Gastroesophageal sphincter (tissue), 4 donors: ENCODE measurements at regions not wholly inside any gene's neighbourhood (a gene's known extent, or its start where the extent isn't known, plus 50 kb on each side); places are given as distances from the start of the nearest gene placed in this dataset.

Source experiments
- ATAC-seq: fragments of 150-250 bp; one replicate; pipeline ENCODE4 v1.9.1; 2016; ENCODE audit warnings: mild to moderate bottlenecking, moderate library complexity
- H3K27ac ChIP-seq, 4 donors: fragments of 200-600 bp; sonication (generic) in 3 of 4; 1 replicate in 3 of 4; 2 replicates in 1 of 4; pipeline ENCODE4 v1.5.1; 2016 to 2019
- H3K27me3 ChIP-seq: fragments of 200-600 bp; sonication (generic); one replicate; pipeline ENCODE4 v1.5.1; 2019
- H3K36me3 ChIP-seq, 2 donors: fragments of 200-600 bp; sonication (generic); one replicate each; pipeline ENCODE4 v1.5.1; 2019; ENCODE audit warnings: control low read depth in 1 of 2
- H3K4me1 ChIP-seq, 3 donors: fragments of 200-600 bp; sonication (generic); 1 replicate in 2 of 3; 2 replicates in 1 of 3; pipeline ENCODE4 v1.5.1; 2016 to 2019; ENCODE audit warnings: control low read depth in 2 of 3
- H3K4me3 ChIP-seq, 2 donors: fragments of 200-600 bp; sonication (generic); one replicate each; pipeline ENCODE4 v1.5.1; 2019; ENCODE audit warnings: mild to moderate bottlenecking in 1 of 2, moderate library complexity in 1 of 2
- H3K9me3 ChIP-seq, 3 donors: fragments of 200-600 bp; sonication (generic); one replicate each; pipeline ENCODE4 v1.5.1; 2017 to 2019; ENCODE audit warnings: control low read depth in 2 of 3
- EP300 ChIP-seq: sonication (generic); formaldehyde crosslinking; IDR thresholded peaks from one replicate; pipeline ENCODE4 v1.6.1; 2017; ENCODE audit warnings: antibody characterized with exemption, mild to moderate bottlenecking
- POLR2A ChIP-seq, 2 donors: fragments of 450-650 bp; IDR thresholded peaks; one replicate each; pipeline ENCODE4 v1.6.1; 2017; ENCODE audit warnings: antibody characterized with exemption in 2 of 2, mild to moderate bottlenecking in 2 of 2, moderate library complexity in 1 of 2
- POLR2AphosphoS5 ChIP-seq: sonication (generic); formaldehyde crosslinking; IDR thresholded peaks from one replicate; pipeline ENCODE4 v1.6.1; 2017; ENCODE audit warnings: antibody characterized with exemption
- WGBS, 2 donors: methylation state at CpG; one replicate each; pipeline ENCODE4 v1.1.5; 2018; ENCODE audit warnings: low coverage in 1 of 2; 5-methylcytosine and 5-hydroxymethylcytosine counted together
- TF ChIP-seq, protein P1 (sequence below), 4 experiments: fragments of 200-600 bp in 2 of 4; fragments of 450-650 bp in 2 of 4; sonication (generic) in 1 of 4; IDR thresholded peaks; one replicate each; pipeline ENCODE4 v1.5.1; 2017 to 2019; ENCODE audit warnings: antibody characterized with exemption in 4 of 4, mild to moderate bottlenecking in 2 of 4, moderate library complexity in 2 of 4

DNA sequence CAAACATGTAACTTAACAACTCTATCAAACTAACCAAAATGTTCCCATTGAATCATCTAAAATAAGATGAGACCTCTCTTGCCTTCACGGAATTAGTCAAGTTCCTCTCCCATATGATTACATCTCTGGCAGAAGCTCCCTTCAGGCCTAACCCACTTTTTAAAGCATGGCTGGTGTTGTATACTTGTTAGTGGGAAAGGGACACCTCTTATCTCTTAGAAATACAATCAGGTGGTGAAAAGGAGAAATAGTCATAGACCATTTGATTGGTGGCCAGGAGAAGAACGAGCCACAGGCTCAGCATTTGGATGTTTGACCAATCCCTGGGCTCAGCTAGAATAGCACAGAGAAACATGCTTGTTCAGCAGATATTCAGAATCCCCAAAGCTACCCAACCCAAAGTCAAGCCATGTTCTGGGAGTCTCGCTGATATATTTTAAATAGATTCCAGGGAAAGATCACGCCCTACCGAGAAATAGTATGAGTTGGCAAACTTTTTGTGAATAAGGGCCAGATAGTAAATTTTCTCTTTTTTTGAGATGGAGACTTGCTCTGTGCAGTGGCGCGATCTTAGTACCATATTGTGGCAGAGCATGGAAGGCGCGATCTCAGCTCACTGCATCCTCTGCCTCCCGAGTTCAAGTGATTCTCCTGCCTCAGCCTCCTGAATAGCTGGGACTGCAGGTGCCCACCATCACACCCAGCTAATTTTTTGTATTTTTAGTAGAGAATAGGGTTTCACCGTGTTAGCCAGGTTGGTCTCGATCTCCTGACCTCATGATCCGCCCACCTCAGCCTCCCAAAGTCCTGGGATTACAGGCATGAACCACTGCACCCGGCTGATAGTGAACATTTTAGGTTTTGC, 126.3 kb upstream of the MYLIP start:
- Histone ChIP-seq H3K9me3 (no peaks in the 10 kb centered on the region), H3K4me3 (no peak overlapping the region), H3K36me3 (no peaks in the 10 kb centered on the region), H3K27me3 (no peaks in the 10 kb centered on the region), H3K27ac (no peak overlapping the region), H3K4me1 (no peaks in the 10 kb centered on the region)
- ATAC-seq = no peak
- WGBS, 2 donors = 93% methylated on average over 12 to 14 of the region's 14 CpGs
- no peak for TF ChIP-seq POLR2A (IDR thresholded peaks at IDR 0.05)
- no peak for TF ChIP-seq POLR2AphosphoS5
- TF ChIP-seq EP300 = no peak
- TF ChIP-seq, protein P1, sequence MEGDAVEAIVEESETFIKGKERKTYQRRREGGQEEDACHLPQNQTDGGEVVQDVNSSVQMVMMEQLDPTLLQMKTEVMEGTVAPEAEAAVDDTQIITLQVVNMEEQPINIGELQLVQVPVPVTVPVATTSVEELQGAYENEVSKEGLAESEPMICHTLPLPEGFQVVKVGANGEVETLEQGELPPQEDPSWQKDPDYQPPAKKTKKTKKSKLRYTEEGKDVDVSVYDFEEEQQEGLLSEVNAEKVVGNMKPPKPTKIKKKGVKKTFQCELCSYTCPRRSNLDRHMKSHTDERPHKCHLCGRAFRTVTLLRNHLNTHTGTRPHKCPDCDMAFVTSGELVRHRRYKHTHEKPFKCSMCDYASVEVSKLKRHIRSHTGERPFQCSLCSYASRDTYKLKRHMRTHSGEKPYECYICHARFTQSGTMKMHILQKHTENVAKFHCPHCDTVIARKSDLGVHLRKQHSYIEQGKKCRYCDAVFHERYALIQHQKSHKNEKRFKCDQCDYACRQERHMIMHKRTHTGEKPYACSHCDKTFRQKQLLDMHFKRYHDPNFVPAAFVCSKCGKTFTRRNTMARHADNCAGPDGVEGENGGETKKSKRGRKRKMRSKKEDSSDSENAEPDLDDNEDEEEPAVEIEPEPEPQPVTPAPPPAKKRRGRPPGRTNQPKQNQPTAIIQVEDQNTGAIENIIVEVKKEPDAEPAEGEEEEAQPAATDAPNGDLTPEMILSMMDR (IDR thresholded peaks at IDR 0.05) = no peak

DNA sequence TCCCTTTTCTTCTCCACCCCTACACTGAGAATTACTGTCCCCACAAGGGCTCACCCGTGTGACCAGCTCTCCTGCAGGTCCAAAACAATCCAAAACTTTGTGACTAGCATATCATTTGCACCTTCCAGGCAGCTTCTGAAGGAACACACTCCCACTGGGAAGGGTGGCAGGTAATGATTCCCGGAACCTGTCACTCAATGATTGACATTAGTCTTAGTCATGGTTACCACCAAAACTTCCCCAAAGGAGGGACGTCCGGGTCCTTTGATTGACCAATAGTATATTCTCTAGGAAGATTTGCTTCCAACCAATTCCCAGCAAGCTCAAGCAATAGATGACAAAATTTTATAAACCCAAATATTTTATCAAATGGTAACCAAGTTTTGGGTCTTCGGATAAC, 127.7 kb upstream of the MYLIP start:
- no peaks in the 10 kb centered on the region for H3K9me3 ChIP-seq
- H3K27me3 ChIP-seq = no peaks in the 10 kb centered on the region
- H3K4me3 ChIP-seq = no peak overlapping the region
- ATAC-seq = no peak
- H3K27ac ChIP-seq = no peak overlapping the region
- TF ChIP-seq, protein P1 (IDR thresholded peaks at IDR 0.05) = no peak
- TF ChIP-seq POLR2AphosphoS5 (no peak), EP300 (no peak), POLR2A (IDR thresholded peaks at IDR 0.05) (no peak)
- H3K4me1 ChIP-seq = no peaks in the 10 kb centered on the region
- 87 to 93% methylated on average over 3 to 5 of the region's 5 CpGs for WGBS, 2 donors
- H3K36me3 ChIP-seq = no peaks in the 10 kb centered on the region

DNA sequence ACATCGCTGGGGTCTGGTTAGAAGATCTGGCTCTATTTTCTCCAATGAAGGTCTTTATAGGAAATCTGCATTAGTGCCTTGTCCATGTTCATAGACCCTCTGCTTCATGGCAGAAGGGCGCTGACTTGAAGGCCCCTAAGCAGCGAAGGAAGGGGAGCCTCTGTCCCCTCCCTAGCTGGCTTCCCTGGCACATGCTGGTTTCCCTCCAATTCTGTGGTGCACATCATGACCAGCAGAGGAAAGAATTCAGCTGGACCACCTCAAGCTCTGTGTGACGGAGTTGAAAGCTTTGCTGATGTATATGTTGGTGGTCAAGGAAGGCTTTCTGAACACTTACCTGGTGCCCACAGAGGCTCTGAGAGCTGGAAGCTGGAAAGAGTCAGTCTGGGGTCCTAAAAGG, 129.7 kb upstream of the MYLIP start:
- no peak for TF ChIP-seq POLR2A (IDR thresholded peaks at IDR 0.05)

DNA sequence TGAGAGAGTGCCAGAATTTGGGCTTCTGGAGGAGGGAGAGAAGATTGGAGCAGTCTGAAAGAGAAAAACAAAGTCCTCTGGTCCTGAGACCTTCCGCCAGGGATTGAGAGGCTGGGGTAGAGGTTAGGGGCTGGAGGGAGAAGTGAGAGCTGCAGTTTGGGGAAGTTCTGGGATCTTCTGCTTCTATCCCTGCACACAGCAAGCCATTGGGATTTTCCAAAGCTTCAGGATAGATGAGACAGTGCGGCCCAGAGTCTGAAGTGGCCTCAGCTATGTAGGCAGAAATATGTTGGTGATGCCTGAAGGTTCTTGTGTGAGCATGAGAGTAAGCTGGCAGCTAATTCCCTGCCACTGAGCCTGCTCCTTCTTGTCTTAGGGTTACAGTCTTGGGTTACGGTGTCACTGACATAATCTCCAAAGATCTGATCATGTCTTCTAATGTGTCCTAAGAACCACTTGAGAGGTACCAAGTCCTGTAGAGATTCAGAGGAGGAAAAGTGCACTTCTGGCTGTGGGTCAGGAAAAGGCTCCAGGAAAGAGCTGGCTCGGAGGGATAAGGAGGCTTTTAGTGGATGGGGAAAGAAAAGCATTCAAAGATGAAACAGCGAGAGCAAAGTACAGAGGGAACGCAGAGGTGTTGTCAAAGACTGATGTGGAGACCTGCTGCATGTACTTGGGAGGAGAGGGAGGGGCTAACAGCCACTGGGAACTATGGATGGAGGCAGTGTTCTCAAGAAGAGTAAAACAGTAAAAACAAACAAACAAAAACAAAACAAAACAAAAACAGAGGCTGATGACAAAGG, 131.1 kb upstream of the MYLIP start:
- no peak for ATAC-seq
- no peak overlapping the region for H3K27ac ChIP-seq
- no peaks in the 10 kb centered on the region for H3K9me3 ChIP-seq
- no peaks in the 10 kb centered on the region for H3K4me1 ChIP-seq
- H3K27me3 ChIP-seq = no peaks in the 10 kb centered on the region
- WGBS, 2 donors = 44 to 61% methylated on average over 3 to 5 of the region's 6 CpGs
- no peak for TF ChIP-seq EP300
- H3K4me3 ChIP-seq = no peak overlapping the region
- H3K36me3 ChIP-seq = no peaks in the 10 kb centered on the region

More for the DNA sequence above, 129.7 kb upstream of the MYLIP start:
- no peaks in the 10 kb centered on the region for H3K36me3 ChIP-seq
- H3K4me3 ChIP-seq = no peak overlapping the region
- 92 to 97% methylated on average over 3 of the region's 4 CpGs for WGBS, 2 donors
- H3K4me1 ChIP-seq = no peaks in the 10 kb centered on the region
- H3K9me3 ChIP-seq = no peaks in the 10 kb centered on the region
- ATAC-seq = no peak
- no peaks in the 10 kb centered on the region for H3K27me3 ChIP-seq
- H3K27ac ChIP-seq = no peak overlapping the region

DNA sequence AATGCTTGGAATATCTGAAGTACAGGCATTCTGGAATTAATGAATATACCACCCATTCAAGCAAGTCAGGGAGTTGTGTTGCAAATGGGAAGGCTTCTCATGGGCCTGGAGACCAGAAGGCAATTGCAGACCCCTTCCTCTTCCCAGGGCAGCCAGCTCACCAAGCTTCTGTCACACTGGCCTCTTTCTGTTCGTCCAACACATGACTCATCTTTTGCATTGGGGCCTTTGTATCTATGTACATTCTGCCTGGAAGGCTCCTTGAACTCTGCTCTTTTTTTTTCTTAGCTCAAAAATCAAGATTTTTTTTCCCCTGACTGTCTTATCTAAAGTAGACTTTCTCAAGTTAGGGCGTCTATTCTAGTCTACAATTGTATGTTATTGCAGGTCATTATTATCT, 132.9 kb upstream of the MYLIP start:
- Histone ChIP-seq H3K27ac (no peak overlapping the region), H3K36me3 (no peaks in the 10 kb centered on the region), H3K4me1 (no peaks in the 10 kb centered on the region), H3K4me3 (no peak overlapping the region), H3K9me3 (no peaks in the 10 kb centered on the region), H3K27me3 (no peaks in the 10 kb centered on the region)
- ATAC-seq = no peak
- WGBS, 2 donors = 57% methylated on average over 2 of the region's 2 CpGs; no CpG with 5 or more reads in 1 of the 2 donors
- no peak for TF ChIP-seq POLR2AphosphoS5
- TF ChIP-seq, protein P1 (IDR thresholded peaks at IDR 0.05) = no peak
- no peak for TF ChIP-seq POLR2A (IDR thresholded peaks at IDR 0.05)
- TF ChIP-seq EP300 = no peak
